ENCODE measurements at regions not wholly inside any gene's neighbourhood (a gene's known extent, or its start where the extent isn't known, plus 50 kb on each side); places are given as distances from the start of the nearest gene placed in this dataset.

GRCh38 chr1:72932025-72932424 is 649.7 kb upstream of the NEGR1 start:
- no peak for TF ChIP-seq ZNF70 (CRISPR knock-in tag; IDR thresholded peaks at IDR 0.05)
- no peak for ATAC-seq

- no peak for TF ChIP-seq PATZ1 (CRISPR knock-in tag; IDR thresholded peaks at IDR 0.05; ENCODE audit: borderline replicate concordance)
- TF ChIP-seq ZFP3 (CRISPR knock-in tag; IDR thresholded peaks at IDR 0.05): no peak
- no peak for TF ChIP-seq POU6F1 (CRISPR knock-in tag; IDR thresholded peaks at IDR 0.05; ENCODE audit: borderline replicate concordance, low read depth)
- TF ChIP-seq ZFP30 (CRISPR knock-in tag; IDR thresholded peaks at IDR 0.05): no peak
- TF ChIP-seq ESRRG (CRISPR knock-in tag; IDR thresholded peaks at IDR 0.05): no peak
- no peak for TF ChIP-seq TOX (CRISPR knock-in tag; IDR thresholded peaks at IDR 0.05; ENCODE audit: borderline replicate concordance)
- ATAC-seq: no peak
Measured at GRCh38 chr1:72930528-72930927, 648.2 kb upstream of the NEGR1 start.

GRCh38 chr1:72918940-72919339 is 636.6 kb upstream of the NEGR1 start:
- ATAC-seq: no peak
- TF ChIP-seq PATZ1 (CRISPR knock-in tag; IDR thresholded peaks at IDR 0.05; ENCODE audit: borderline replicate concordance) (no peak), RARB (CRISPR knock-in tag; IDR thresholded peaks at IDR 0.05) (no peak), OSR1 (CRISPR knock-in tag; IDR thresholded peaks at IDR 0.05) (no peak), GLIS3 (CRISPR knock-in tag; IDR thresholded peaks at IDR 0.05) (no peak), ZFP30 (CRISPR knock-in tag; IDR thresholded peaks at IDR 0.05) (no peak), SNAI2 (CRISPR knock-in tag; IDR thresholded peaks at IDR 0.05) (no peak), ZC3H10 (CRISPR knock-in tag; IDR thresholded peaks at IDR 0.05) (no peak), CREB5 (CRISPR knock-in tag; IDR thresholded peaks at IDR 0.05; ENCODE audit: low read depth) (no peak), POU6F1 (CRISPR knock-in tag; IDR thresholded peaks at IDR 0.05; ENCODE audit: borderline replicate concordance, low read depth) (no peak), PPARA (CRISPR knock-in tag; IDR thresholded peaks at IDR 0.05; ENCODE audit: borderline replicate concordance) (no peak), CSRNP3 (CRISPR knock-in tag; IDR thresholded peaks at IDR 0.05) (no peak), TSHZ2 (CRISPR knock-in tag; IDR thresholded peaks at IDR 0.05) (no peak), ISL1 (CRISPR knock-in tag; IDR thresholded peaks at IDR 0.05) (no peak), ZNF565 (CRISPR knock-in tag; conservative IDR thresholded peaks at IDR 0.05; ENCODE audit: low read depth) (no peak), CSDC2 (CRISPR knock-in tag; IDR thresholded peaks at IDR 0.05) (no peak)
